ENCODE measurements at regions not wholly inside any gene's neighbourhood (a gene's known extent, or its start where the extent isn't known, plus 50 kb on each side); places are given as distances from the start of the nearest gene placed in this dataset.
"Not testable (repeated sequence)": the region's sequence is repeated elsewhere in the genome, so short reads cannot be mapped to it uniquely, and the experiment has no call there.

GRCh38 chr6:27830600-27831433 lies 81.4 kb downstream of the OR2B2 start (continued):
- TF ChIP-seq RBM22 (optimal IDR thresholded peaks at IDR 0.05; ENCODE audit: low read length) (peak; percentile 99), ZFP91 (CRISPR knock-in tag; IDR thresholded peaks at IDR 0.05; ENCODE audit: borderline replicate concordance) (peak; percentile 78; the same call in 1 of the 2 replicates), CEBPB (IDR thresholded peaks at IDR 0.05; ENCODE audit: borderline replicate concordance, low read depth, low read length) (peak; percentile 45; the same call in 1 of the 2 replicates), PHF21A (CRISPR knock-in tag; IDR thresholded peaks at IDR 0.05) (peak; percentile 40; the same call in 1 of the 2 replicates), ZSCAN29 (CRISPR knock-in tag; conservative IDR thresholded peaks at IDR 0.05) (0 out of 2 replicates have a peak, but pooled peaks have one; percentile 29), IRX3 (CRISPR knock-in tag; IDR thresholded peaks at IDR 0.05; ENCODE audit: borderline replicate concordance, low read depth) (peak; percentile 39; the same call in 1 of the 2 replicates), HNRNPL (IDR thresholded peaks at IDR 0.05; ENCODE audit: low read depth, low read length) (peak; percentile 80; the same call in 1 of the 2 replicates), GATAD2A (CRISPR knock-in tag; IDR thresholded peaks at IDR 0.05) (0 out of 2 replicates have a peak, but pooled peaks have one; percentile 1), HDAC2 (CRISPR knock-in tag; IDR thresholded peaks at IDR 0.05) (peak; percentile 14; the same call in 1 of the 2 replicates), MAX (IDR thresholded peaks at IDR 0.05) (peak; percentile 42; the same call in 1 of the 2 replicates), MED1 (CRISPR knock-in tag; IDR thresholded peaks at IDR 0.05) (0 out of 2 replicates have a peak, but pooled peaks have one; percentile 26), YY1 (IDR thresholded peaks at IDR 0.05; ENCODE audit: insufficient read depth, insufficient replicate concordance, low read depth, low read length) (peak; percentile 24)
- TF ChIP-seq, protein P1, sequence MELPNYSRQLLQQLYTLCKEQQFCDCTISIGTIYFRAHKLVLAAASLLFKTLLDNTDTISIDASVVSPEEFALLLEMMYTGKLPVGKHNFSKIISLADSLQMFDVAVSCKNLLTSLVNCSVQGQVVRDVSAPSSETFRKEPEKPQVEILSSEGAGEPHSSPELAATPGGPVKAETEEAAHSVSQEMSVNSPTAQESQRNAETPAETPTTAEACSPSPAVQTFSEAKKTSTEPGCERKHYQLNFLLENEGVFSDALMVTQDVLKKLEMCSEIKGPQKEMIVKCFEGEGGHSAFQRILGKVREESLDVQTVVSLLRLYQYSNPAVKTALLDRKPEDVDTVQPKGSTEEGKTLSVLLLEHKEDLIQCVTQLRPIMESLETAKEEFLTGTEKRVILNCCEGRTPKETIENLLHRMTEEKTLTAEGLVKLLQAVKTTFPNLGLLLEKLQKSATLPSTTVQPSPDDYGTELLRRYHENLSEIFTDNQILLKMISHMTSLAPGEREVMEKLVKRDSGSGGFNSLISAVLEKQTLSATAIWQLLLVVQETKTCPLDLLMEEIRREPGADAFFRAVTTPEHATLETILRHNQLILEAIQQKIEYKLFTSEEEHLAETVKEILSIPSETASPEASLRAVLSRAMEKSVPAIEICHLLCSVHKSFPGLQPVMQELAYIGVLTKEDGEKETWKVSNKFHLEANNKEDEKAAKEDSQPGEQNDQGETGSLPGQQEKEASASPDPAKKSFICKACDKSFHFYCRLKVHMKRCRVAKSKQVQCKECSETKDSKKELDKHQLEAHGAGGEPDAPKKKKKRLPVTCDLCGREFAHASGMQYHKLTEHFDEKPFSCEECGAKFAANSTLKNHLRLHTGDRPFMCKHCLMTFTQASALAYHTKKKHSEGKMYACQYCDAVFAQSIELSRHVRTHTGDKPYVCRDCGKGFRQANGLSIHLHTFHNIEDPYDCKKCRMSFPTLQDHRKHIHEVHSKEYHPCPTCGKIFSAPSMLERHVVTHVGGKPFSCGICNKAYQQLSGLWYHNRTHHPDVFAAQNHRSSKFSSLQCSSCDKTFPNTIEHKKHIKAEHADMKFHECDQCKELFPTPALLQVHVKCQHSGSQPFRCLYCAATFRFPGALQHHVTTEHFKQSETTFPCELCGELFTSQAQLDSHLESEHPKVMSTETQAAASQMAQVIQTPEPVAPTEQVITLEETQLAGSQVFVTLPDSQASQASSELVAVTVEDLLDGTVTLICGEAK (IDR thresholded peaks at IDR 0.05): not testable (repeated sequence)
- TF ChIP-seq, protein P1 (CRISPR knock-in tag; IDR thresholded peaks at IDR 0.05): 0 out of 2 replicates have a peak, but pooled peaks have one; percentile 3
- TF ChIP-seq, protein P2, sequence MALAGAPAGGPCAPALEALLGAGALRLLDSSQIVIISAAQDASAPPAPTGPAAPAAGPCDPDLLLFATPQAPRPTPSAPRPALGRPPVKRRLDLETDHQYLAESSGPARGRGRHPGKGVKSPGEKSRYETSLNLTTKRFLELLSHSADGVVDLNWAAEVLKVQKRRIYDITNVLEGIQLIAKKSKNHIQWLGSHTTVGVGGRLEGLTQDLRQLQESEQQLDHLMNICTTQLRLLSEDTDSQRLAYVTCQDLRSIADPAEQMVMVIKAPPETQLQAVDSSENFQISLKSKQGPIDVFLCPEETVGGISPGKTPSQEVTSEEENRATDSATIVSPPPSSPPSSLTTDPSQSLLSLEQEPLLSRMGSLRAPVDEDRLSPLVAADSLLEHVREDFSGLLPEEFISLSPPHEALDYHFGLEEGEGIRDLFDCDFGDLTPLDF (CRISPR knock-in tag; IDR thresholded peaks at IDR 0.05): 0 out of 2 replicates have a peak, but pooled peaks have one; percentile 32

Measured in HepG2 (cell line).